ENCODE measurements at regions not wholly inside any gene's neighbourhood (a gene's known extent, or its start where the extent isn't known, plus 50 kb on each side); places are given as distances from the start of the nearest gene placed in this dataset.

DNA sequence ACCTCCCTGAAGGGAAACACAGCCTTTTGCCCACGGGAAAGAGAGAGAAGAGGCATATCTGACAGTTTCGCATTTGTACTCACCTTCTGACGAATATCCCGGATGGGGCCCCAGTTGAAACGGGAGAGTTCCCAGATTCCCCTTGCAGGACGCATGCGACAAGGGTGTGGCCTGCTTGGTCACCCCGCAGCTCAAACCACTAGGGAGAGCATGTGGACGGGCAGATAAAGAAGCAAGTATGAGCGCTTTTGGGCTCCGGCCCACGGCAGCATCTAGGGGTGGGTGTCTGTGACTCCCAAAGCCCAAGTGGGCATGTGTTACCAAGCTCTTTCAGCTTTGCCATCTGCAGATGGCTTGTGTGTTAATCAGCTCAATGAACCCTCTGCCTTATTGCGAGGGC lies 70.1 kb upstream of the MED14 start:
- TF ChIP-seq, protein P1, sequence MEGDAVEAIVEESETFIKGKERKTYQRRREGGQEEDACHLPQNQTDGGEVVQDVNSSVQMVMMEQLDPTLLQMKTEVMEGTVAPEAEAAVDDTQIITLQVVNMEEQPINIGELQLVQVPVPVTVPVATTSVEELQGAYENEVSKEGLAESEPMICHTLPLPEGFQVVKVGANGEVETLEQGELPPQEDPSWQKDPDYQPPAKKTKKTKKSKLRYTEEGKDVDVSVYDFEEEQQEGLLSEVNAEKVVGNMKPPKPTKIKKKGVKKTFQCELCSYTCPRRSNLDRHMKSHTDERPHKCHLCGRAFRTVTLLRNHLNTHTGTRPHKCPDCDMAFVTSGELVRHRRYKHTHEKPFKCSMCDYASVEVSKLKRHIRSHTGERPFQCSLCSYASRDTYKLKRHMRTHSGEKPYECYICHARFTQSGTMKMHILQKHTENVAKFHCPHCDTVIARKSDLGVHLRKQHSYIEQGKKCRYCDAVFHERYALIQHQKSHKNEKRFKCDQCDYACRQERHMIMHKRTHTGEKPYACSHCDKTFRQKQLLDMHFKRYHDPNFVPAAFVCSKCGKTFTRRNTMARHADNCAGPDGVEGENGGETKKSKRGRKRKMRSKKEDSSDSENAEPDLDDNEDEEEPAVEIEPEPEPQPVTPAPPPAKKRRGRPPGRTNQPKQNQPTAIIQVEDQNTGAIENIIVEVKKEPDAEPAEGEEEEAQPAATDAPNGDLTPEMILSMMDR (IDR thresholded peaks at IDR 0.05), result no peak
- no peak for TF ChIP-seq POLR2AphosphoS5 (IDR thresholded peaks at IDR 0.05)

All from gastroesophageal sphincter (tissue), 3 donors.